T-helper 2 cell treated with Interferon-gamma antibody and Interleukin-4, amounts not matched to agents 100 ng/mL and 5 ng/mL, for 36 hours (primary cell): ENCODE measurements at regions not wholly inside any gene's neighbourhood (a gene's known extent, or its start where the extent isn't known, plus 50 kb on each side); places are given as distances from the start of the nearest gene placed in this dataset.
"Not testable (repeated sequence)": the region's sequence is repeated elsewhere in the genome, so short reads cannot be mapped to it uniquely, and the experiment has no call there.

ENCODE experiments used
- intact Hi-C: fragments of 100-400 bp; cut with micrococcal nuclease; formaldehyde crosslinking; loops from one replicate; pipeline ENCODE4 v1.15.1; 2023

- intact Hi-C loops = no loop called here
Measured at GRCh38 chr9:26789959-26790358, 102.6 kb downstream of the CAAP1 start.

DNA sequence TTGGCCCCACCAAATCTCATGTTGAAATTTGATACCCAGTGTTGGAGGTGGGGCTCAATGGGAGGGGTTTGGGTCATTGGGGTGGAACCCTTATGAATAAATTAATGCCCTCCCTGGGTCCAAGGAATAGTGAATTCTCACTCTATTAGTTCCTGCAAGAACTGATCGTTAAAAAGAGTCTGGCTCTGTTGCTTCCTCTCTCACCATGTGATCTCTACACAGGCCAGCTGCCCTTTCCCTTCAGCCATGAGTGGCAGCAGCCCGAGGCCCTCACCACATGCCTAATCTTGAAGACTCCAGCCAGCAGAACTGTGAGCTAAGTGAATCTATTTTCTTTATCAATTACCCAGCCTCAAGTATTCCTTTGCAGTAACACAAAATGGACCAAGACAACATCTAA, 106.0 kb downstream of the CAAP1 start:
- intact Hi-C loops = no loop called here

- intact Hi-C loops = no loop called here
Measured at GRCh38 chr9:26782899-26783298, 109.7 kb downstream of the CAAP1 start.

- intact Hi-C loops = no loop called here
Measured at GRCh38 chr9:26781906-26782305, 110.7 kb downstream of the CAAP1 start.

DNA sequence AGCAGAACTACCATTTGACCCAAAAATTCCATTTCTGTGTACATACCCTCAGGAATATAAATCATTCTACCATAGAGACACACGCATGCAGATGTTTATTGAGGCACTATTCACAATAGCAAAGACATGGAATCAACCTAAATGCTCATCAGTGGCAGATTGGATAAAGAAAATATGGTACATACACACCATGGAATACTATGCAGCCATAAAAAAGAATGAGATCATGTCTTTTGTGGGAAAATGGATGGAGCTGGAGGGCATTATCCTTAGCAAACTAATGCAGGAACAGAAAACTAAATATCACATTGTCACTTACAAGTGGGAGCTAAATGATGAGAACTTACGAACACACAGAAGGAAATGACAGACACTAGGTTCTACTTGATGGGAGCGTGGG, 112.3 kb downstream of the CAAP1 start:
- intact Hi-C loops = not testable (repeated sequence)

- intact Hi-C loops = no loop called here
Measured at GRCh38 chr9:26779062-26779461, 113.5 kb downstream of the CAAP1 start.

- intact Hi-C loops = no loop called here
Measured at GRCh38 chr9:26775391-26775790, 117.2 kb downstream of the CAAP1 start.

DNA sequence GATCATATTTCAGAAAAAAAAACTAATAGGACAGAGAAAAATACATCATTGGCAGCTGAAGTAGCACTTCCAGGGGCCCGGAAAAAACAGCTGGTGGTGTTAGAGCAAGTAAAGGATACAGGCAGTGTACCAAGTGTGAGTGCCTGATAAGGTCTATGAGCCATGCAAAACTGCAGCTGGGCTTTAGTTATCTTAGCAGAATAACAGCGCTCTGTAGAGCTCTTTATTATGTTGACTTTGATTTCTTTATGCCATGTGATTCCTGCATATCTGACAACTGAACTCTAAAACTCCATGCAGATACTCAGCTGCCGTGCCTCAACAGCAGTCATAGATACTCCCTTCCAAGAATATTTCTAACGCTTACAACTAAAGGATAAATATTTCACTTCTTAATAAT, 119.5 kb downstream of the CAAP1 start:
- intact Hi-C loops = no loop called here

- intact Hi-C loops = no loop called here
Measured at GRCh38 chr9:26770821-26771220, 121.8 kb downstream of the CAAP1 start.

DNA sequence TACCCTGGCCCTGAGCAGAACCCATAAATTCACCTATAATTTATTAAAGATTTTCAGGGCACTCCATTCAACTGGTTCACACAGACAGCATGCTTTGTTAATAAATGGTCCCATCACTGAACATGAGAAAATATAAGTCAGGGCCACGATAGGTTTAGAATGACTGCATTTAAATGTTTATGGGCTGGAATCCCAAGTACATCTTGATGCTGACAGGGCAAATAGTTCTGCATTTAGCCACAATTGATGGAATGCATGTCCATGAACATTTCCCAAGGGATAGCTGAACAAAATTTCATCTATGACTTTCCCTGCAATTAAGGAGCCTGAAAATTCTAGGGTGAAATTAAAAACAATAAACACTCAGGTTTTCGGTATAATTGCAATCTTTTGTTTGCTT, 124.5 kb downstream of the CAAP1 start:
- intact Hi-C loops = no loop called here

DNA sequence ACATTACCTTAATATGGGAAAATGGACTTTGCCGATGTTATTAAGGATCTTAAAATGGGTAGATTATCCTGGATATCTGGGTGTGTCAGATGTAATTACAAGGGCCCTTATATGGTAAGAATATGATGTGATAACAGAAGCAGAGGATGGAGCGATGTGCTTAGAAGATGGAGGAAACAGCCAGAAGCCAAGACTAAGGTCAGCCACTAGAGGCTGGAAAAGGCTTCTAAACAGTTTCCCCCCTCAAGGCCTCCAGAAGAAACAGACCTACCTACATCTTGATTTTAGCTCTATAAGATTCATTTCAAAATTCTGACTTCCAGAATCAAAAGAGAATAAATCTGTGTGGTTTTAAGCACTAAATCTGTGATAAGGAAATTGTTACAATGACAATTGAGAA, 131.9 kb downstream of the CAAP1 start:
- intact Hi-C loops = no loop called here

DNA sequence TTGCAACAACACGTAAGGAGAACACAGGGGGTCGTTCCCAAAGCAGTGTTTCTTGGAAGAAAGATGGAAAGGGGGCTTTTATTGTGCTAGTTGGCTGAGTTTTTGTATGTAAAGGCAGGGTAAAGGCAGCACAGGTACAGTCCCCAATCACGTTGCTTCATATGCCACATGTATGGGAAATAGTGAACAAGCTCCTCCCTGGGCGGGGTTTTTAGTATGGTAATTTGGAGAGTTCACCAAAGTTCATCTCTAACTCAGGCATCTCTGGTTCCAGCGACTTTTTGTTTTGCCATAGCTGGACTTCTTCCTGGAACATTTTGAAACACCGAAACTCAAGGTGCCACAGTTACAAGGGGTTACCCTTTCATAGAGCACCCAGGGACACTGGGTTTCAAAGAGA, 133.9 kb downstream of the CAAP1 start:
- intact Hi-C loops = no loop called here

GRCh38 chr9:26756881-26757280, 135.7 kb downstream of the CAAP1 start:
- intact Hi-C loops = no loop called here

- intact Hi-C loops = no loop called here
Measured at GRCh38 chr9:26755476-26755875, 137.1 kb downstream of the CAAP1 start.

- intact Hi-C loops = no loop called here
Measured at GRCh38 chr9:26754509-26755164, 138.0 kb downstream of the CAAP1 start.

DNA sequence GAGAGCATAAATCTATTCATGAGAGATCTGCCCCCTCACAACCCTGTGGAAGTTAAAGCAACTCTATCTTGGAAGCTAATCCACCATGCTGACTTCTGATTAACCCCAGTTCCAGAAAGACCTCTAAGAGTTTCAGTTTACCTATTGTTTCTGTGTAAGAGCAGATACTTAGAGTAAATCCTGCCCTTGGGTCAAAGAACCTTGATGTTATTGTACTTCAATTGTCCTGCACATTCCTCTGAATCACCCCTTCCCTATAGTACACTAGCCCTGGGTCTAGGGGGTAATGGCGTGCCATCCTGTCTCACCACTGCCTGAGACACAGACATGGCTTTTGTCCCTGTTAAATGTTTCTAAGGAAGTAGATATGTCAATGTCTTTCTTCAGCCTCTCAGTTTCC, 138.6 kb downstream of the CAAP1 start:
- intact Hi-C loops = no loop called here

GRCh38 chr9:26750162-26750561, 142.4 kb downstream of the CAAP1 start:
- intact Hi-C loops = no loop called here

DNA sequence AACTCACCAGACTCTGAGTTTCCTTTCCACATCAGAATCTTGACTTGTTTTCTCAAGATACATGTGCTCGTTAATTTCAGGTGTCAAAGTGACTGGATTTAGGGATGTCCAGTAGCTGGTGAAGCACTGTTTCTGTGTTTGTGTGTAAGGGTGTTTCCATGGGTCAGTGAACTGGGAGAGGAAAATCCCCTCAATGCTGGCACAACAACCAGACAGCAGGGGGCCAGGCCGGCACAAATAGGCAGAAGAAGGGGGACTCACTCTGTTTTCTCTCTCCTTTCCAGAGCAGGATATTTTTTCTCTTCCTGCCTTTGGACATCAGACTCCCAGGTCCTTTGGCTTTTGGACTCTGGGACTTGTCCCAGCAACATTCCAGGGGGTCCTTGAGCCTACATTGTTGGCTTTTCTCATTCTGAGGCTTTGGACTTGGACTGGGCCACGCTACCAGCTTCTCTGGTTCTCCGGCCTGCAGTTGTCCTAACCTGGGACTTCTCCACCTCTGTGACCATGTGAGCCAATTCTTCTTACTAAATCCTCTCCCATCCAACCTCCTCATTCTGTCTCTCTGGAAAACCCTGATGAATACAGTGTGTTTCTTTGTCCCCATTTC, 144.0 kb downstream of the CAAP1 start:
- intact Hi-C loops = no loop called here

- intact Hi-C loops = no loop called here
Measured at GRCh38 chr9:26747611-26748010, 145.0 kb downstream of the CAAP1 start.

DNA sequence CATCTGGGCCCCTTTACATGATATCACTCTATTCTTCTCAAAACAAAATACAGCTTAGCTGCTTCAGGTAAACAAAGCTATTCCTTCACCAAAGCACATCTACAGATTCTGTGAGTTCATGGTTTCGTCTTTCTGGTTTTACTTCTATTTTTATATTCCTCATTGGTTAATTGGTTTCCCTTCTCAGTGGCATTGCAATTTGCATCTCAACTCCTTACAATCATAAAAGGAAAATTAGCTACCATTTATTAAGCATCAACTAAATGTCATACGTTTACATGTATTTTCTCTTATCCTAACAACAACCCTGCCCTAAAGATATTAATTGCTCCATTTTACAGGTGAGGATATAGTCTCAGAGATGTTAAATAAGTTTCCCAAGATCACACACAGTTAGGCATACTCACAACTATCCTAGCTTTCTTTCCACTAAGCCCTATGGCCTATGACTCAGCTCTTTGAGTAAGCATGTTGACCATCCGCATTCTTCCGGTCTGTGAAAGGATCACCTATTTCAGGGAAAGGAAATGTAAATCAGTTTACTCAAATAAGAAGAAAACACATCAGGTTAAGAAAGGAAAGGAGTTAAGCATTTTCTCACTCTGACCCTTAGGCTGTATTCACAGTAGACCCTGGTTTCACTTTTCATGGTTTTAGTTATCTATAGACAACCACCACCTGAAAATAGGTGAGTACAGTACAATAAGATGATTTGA, 146.1 kb downstream of the CAAP1 start:
- intact Hi-C loops = no loop called here

DNA sequence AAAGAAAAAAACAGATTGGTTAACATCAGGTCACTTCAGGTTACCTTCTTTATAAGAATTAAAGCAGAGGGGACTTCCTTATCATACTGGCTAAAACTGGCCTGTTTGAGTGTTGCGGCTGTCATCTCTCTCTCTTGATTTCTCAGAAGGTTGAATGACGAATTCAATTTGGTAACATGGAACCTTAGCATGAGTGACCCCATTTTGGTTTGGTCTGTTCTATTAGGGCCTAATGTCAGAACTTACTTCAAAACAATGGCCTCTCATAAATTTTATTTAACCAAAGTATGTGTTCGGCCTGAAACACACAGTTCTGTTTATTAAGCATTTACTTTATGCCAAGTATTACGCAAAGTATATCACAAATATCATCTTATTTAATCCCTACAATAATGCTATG, 147.5 kb downstream of the CAAP1 start:
- intact Hi-C loops = loop anchor here (2.0 kb wide), 1 partner anchor 110 kb away; no protein-coding TSS in a partner anchor

DNA sequence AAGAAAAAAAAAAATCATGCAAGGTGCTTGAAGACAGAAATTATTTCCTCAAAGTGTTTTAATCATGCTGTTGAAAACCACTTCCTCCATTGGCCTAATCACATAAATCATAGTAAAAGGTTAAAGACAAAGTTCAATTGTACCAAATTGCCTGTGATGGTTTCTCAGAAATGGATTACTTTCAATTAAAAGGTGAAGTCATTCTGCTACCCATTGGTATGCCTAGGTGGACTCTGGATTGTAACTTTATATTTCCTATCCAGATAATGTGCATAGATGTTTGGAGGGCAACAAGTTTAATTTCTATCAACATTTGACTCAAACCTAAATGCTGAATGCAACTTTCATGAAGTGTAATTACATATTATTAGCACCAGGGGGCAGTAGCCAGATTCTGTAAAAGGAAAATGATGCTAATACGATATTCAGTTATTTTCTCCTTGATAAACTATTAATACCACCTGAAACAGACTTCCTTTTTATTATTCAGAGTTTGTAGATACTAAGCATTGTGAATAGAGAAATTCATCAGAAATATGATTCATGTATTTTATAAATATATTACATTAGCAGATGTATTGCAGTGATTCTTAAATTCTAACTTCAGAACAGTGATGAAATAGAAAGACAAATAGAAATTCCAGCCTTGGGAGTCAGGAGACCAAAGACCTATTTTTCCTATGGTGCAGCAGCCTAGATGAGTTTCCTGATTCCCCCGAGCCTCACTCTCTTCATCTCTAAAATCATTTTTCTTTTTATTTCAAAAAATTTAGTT, 148.2 kb downstream of the CAAP1 start:
- intact Hi-C loops = loop anchor here (1.0 to 5.0 kb wide), 3 partner anchors 110 to 533 kb away; no protein-coding TSS in a partner anchor
